Panc1 (cell line): ENCODE measurements at regions not wholly inside any gene's neighbourhood (a gene's known extent, or its start where the extent isn't known, plus 50 kb on each side); places are given as distances from the start of the nearest gene placed in this dataset.

ENCODE experiments used
- ATAC-seq: fragments of 200-7000 bp; cut with Tn5 transposase; 2 replicates; pipeline ENCODE4 v1.9.1; 2020; ENCODE audit warnings: mild to moderate bottlenecking, moderate library complexity
- BruUV-seq: library from RNA; stranded (reverse); fragments of 400-500 nt; replicated peaks from 2 replicates; lab custom pipeline; 2021; lab: Mats Ljungman, UMichigan
- CTCF ChIA-PET: fragments of 300-600 bp; sonication (Branson Sonifier 250); formaldehyde crosslinking; loops from one replicate; lab custom pipeline; 2022; ENCODE audit warnings: antibody characterized with exemption; lab: Charles Lee
- POLR2A ChIA-PET: fragments of 300-600 bp; sonication (Branson Sonifier 250); formaldehyde crosslinking; loops from one replicate; lab custom pipeline; 2022; ENCODE audit warnings: antibody characterized with exemption; lab: Charles Lee
- DNase-seq: peaks from one replicate; pipeline ENCODE4 v3.0.0-alpha.2; 2010; ENCODE audit warnings: low read depth, low spot score
- H3K27ac ChIP-seq: 2 replicates; pipeline ENCODE4 v1.5.1; 2011; ENCODE audit warnings: mild to moderate bottlenecking, low read length, inconsistent platforms
- H3K27me3 ChIP-seq: fragments of 200-500 bp; sonication (Bioruptor generic); 2 replicates; pipeline ENCODE4 v1.6.0; 2014; ENCODE audit warnings: low read length, inconsistent platforms; ENCODE audit not compliant: control insufficient read depth, insufficient read depth
- H3K36me3 ChIP-seq: fragments of 200-500 bp; sonication (Bioruptor generic); 2 replicates; pipeline ENCODE4 v1.5.1; 2014; ENCODE audit warnings: inconsistent platforms, mild to moderate bottlenecking, low read length, moderate library complexity; ENCODE audit not compliant: control insufficient read depth, insufficient read depth
- H3K4me1 ChIP-seq: 2 replicates; pipeline ENCODE4 v1.5.1; 2011; ENCODE audit warnings: inconsistent platforms, mild to moderate bottlenecking, low read length, moderate library complexity; ENCODE audit not compliant: control insufficient read depth, insufficient read depth
- H3K4me3 ChIP-seq, 2 experiments: 2 replicates each; pipeline ENCODE4 v1.5.1; 2011 to 2012; ENCODE audit warnings: low read depth in 2 of 2, low read length in 2 of 2, mild to moderate bottlenecking in 2 of 2, inconsistent platforms in 1 of 2, moderate library complexity in 1 of 2
- H3K9me3 ChIP-seq: fragments of 200-500 bp; sonication (Bioruptor generic); 2 replicates; pipeline ENCODE4 v1.5.1; 2014; ENCODE audit warnings: low read depth, mild to moderate bottlenecking, inconsistent platforms, low read length, moderate library complexity; ENCODE audit not compliant: control insufficient read depth, insufficient read depth
- POLR2AphosphoS5 ChIP-seq: IDR thresholded peaks from 2 replicates; pipeline ENCODE4 v1.6.1; 2012; ENCODE audit warnings: mild to moderate bottlenecking, low read depth, low read length, moderate library complexity
- SIN3A ChIP-seq: IDR thresholded peaks from 2 replicates; pipeline ENCODE4 v1.6.1; 2012; ENCODE audit warnings: low read depth, mild to moderate bottlenecking, low read length, moderate library complexity, borderline replicate concordance; ENCODE audit not compliant: insufficient read depth
- TCF7L2 ChIP-seq: IDR thresholded peaks from 2 replicates; pipeline ENCODE4 v1.6.1; 2011; ENCODE audit warnings: mild to moderate bottlenecking, low read depth, low read length, inconsistent platforms
- in situ Hi-C: cut with HindIII; loops from 2 replicates; pipeline ENCODE4 v1.10.0; 2016; ENCODE audit warnings: low sequenced_read_pairs, low pct_unique_long_range_greater_than_20kb
- intact Hi-C: fragments of 100-400 bp; cut with micrococcal nuclease; formaldehyde crosslinking; loops from one replicate; pipeline ENCODE4 v1.10.0; 2022; ENCODE audit not compliant: unreplicated experiment
- TF ChIP-seq, protein P1 (sequence below), 2 experiments: IDR thresholded peaks; 2 replicates each; pipeline ENCODE4 v1.6.1; 2011 to 2012; ENCODE audit warnings: low read depth in 2 of 2, control low read depth in 1 of 2, low read length in 1 of 2, mild to moderate bottlenecking in 1 of 2, moderate library complexity in 1 of 2; ENCODE audit not compliant: insufficient read depth in 1 of 2
- TF ChIP-seq, protein P2 (sequence below): fragments of 450-650 bp; IDR thresholded peaks from 2 replicates; pipeline ENCODE4 v1.5.1; 2017; ENCODE audit warnings: mild to moderate bottlenecking

DNA sequence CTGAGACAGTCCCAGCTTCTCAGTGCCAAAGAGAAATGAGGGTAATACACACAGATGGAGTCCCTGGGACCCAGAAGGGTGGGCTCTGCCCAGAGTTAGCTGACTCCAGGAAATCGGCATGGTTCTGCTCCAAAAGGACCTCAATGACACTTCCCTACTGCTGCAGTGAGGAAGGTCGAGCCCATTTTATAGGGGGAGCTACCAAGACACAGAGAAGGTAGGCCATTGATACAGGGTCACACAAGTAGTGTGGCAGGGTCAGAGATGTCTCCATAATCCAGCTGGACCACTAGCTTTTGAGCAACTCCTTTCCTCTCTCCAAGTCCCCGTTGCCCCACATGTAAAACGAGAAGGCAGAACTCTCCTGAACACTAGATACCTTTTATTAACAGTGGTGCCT is 276.9 kb downstream of the MYCN start:
- CTCF ChIA-PET: no interaction called here
- peaks cover 2% of the 10 kb centered on the region; the same call in 1 of the 2 replicates for H3K27me3 ChIP-seq
- POLR2A ChIA-PET: no interaction called here

DNA sequence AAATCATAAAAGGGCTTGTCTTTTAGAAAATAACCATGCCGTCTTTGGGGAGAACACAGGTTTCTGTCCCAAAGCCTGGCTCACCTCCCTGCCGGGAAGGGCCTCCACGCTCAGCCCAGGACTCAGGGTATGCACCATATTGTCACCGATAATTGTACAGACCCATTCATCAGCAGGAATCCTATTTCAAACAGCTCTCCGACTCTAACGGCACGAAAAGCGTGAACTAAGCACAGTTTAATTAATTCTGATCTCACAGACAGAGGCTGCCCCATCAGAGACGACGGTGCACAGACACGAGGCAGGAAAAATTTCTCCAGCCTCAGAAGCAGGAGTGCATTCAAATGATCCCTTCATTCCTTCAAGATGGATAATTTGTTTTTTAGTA is 276.2 kb downstream of the MYCN start:
- TF ChIP-seq, protein P1, sequence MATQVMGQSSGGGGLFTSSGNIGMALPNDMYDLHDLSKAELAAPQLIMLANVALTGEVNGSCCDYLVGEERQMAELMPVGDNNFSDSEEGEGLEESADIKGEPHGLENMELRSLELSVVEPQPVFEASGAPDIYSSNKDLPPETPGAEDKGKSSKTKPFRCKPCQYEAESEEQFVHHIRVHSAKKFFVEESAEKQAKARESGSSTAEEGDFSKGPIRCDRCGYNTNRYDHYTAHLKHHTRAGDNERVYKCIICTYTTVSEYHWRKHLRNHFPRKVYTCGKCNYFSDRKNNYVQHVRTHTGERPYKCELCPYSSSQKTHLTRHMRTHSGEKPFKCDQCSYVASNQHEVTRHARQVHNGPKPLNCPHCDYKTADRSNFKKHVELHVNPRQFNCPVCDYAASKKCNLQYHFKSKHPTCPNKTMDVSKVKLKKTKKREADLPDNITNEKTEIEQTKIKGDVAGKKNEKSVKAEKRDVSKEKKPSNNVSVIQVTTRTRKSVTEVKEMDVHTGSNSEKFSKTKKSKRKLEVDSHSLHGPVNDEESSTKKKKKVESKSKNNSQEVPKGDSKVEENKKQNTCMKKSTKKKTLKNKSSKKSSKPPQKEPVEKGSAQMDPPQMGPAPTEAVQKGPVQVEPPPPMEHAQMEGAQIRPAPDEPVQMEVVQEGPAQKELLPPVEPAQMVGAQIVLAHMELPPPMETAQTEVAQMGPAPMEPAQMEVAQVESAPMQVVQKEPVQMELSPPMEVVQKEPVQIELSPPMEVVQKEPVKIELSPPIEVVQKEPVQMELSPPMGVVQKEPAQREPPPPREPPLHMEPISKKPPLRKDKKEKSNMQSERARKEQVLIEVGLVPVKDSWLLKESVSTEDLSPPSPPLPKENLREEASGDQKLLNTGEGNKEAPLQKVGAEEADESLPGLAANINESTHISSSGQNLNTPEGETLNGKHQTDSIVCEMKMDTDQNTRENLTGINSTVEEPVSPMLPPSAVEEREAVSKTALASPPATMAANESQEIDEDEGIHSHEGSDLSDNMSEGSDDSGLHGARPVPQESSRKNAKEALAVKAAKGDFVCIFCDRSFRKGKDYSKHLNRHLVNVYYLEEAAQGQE (IDR thresholded peaks at IDR 0.05; ENCODE audit: insufficient read depth in 1 of 2, low read depth in 2 of 2, low read length in 1 of 2): no peak
- TF ChIP-seq POLR2AphosphoS5: no peak
- no TSS peak for BruUV-seq
- in situ Hi-C loops (no loop called here), intact Hi-C loops (no loop called here)
- ATAC-seq (no peak), DNase-seq (no peak)
- no peak overlapping the region for H3K27ac ChIP-seq
- H3K27me3 ChIP-seq: peaks cover 1% of the 10 kb centered on the region; the same call in 1 of the 2 replicates
- CTCF ChIA-PET: no interaction called here
- no peaks in the 10 kb centered on the region for H3K36me3 ChIP-seq
- POLR2A ChIA-PET: no interaction called here
- H3K4me1 ChIP-seq: no peaks in the 10 kb centered on the region
- H3K4me3 ChIP-seq: no peak overlapping the region
- no peaks in the 10 kb centered on the region for H3K9me3 ChIP-seq

More for the DNA sequence above, 276.9 kb downstream of the MYCN start:
- no peak for ATAC-seq
- no peaks in the 10 kb centered on the region for H3K4me1 ChIP-seq
- DNase-seq: no peak
- no peaks in the 10 kb centered on the region for H3K9me3 ChIP-seq
- H3K27ac ChIP-seq: no peak overlapping the region
- in situ Hi-C loops (no loop called here), intact Hi-C loops (no loop called here)
- H3K4me3 ChIP-seq: no peak overlapping the region
- BruUV-seq: no TSS peak
- TF ChIP-seq, protein P1 (IDR thresholded peaks at IDR 0.05; ENCODE audit: insufficient read depth in 1 of 2, low read depth in 2 of 2, low read length in 1 of 2): no peak
- TF ChIP-seq, protein P2, sequence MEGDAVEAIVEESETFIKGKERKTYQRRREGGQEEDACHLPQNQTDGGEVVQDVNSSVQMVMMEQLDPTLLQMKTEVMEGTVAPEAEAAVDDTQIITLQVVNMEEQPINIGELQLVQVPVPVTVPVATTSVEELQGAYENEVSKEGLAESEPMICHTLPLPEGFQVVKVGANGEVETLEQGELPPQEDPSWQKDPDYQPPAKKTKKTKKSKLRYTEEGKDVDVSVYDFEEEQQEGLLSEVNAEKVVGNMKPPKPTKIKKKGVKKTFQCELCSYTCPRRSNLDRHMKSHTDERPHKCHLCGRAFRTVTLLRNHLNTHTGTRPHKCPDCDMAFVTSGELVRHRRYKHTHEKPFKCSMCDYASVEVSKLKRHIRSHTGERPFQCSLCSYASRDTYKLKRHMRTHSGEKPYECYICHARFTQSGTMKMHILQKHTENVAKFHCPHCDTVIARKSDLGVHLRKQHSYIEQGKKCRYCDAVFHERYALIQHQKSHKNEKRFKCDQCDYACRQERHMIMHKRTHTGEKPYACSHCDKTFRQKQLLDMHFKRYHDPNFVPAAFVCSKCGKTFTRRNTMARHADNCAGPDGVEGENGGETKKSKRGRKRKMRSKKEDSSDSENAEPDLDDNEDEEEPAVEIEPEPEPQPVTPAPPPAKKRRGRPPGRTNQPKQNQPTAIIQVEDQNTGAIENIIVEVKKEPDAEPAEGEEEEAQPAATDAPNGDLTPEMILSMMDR: no peak
- TF ChIP-seq POLR2AphosphoS5 (no peak), TCF7L2 (no peak), SIN3A (no peak)
- no peaks in the 10 kb centered on the region for H3K36me3 ChIP-seq
